Upper lobe of left lung (tissue), 6 donors: ENCODE measurements at regions not wholly inside any gene's neighbourhood (a gene's known extent, or its start where the extent isn't known, plus 50 kb on each side); places are given as distances from the start of the nearest gene placed in this dataset.

Experiments
- ATAC-seq, 2 donors: fragments of 200-7000 bp; cut with Tn5 transposase; one replicate each; pipeline ENCODE4 v1.9.1; 2022; ENCODE audit warnings: mild to moderate bottlenecking in 2 of 2, moderate library complexity in 2 of 2; ENCODE audit not compliant: low FRiP score in 2 of 2
- DNase-seq, 2 donors: peaks; one replicate each; pipeline ENCODE4 v3.0.0-alpha.2; 2019 to 2020
- H3K27ac ChIP-seq, 4 donors: fragments of 200-600 bp; sonication (generic); one replicate each; pipeline ENCODE4 v1.5.1; 2016 to 2019
- H3K27me3 ChIP-seq, 4 donors: fragments of 200-600 bp; sonication (generic); one replicate each; pipeline ENCODE4 v1.5.1; 2017 to 2019
- H3K36me3 ChIP-seq, 4 donors: fragments of 200-600 bp; sonication (generic); one replicate each; pipeline ENCODE4 v1.5.1; 2016 to 2019
- H3K4me1 ChIP-seq, 4 donors: fragments of 200-600 bp; sonication (generic); one replicate each; pipeline ENCODE4 v1.5.1; 2018 to 2019
- H3K4me3 ChIP-seq, 4 donors: fragments of 200-600 bp; sonication (generic); one replicate each; pipeline ENCODE4 v1.5.1; 2017 to 2019; ENCODE audit warnings: mild to moderate bottlenecking in 2 of 4, moderate library complexity in 1 of 4
- H3K9me3 ChIP-seq, 4 donors: fragments of 200-600 bp; sonication (generic); one replicate each; pipeline ENCODE4 v1.5.1; 2018 to 2019
- EP300 ChIP-seq, 4 donors: sonication (generic); formaldehyde crosslinking; IDR thresholded peaks; one replicate each; pipeline ENCODE4 v1.5.1; 2017; ENCODE audit warnings: antibody characterized with exemption in 4 of 4, control low read depth in 2 of 4
- POLR2A ChIP-seq, 4 donors: fragments of 450-650 bp; IDR thresholded peaks; one replicate each; pipeline ENCODE4 v1.5.1; 2016 to 2017; ENCODE audit warnings: antibody characterized with exemption in 4 of 4, mild to moderate bottlenecking in 2 of 4
- POLR2AphosphoS5 ChIP-seq, 2 donors: sonication (generic); formaldehyde crosslinking; IDR thresholded peaks; one replicate each; pipeline ENCODE4 v1.5.1; 2017; ENCODE audit warnings: antibody characterized with exemption in 2 of 2
- WGBS, 2 donors: methylation state at CpG; one replicate each; pipeline ENCODE4 v1.1.5; 2017 to 2018; 5-methylcytosine and 5-hydroxymethylcytosine counted together
- TF ChIP-seq, protein P1 (sequence below), 6 experiments: fragments of 450-650 bp in 4 of 6; fragments of 200-600 bp in 2 of 6; sonication (generic) in 2 of 6; IDR thresholded peaks; one replicate each; pipeline ENCODE4 v1.5.1; 2016 to 2019; ENCODE audit warnings: antibody characterized with exemption in 6 of 6
- donor health status: DM: no; HTN: no; CAD: no; lungs with moderate emphysema.
- donor health status: DM: no; HTN: yes; CAD: no; lungs with severe emphysema.

DNA sequence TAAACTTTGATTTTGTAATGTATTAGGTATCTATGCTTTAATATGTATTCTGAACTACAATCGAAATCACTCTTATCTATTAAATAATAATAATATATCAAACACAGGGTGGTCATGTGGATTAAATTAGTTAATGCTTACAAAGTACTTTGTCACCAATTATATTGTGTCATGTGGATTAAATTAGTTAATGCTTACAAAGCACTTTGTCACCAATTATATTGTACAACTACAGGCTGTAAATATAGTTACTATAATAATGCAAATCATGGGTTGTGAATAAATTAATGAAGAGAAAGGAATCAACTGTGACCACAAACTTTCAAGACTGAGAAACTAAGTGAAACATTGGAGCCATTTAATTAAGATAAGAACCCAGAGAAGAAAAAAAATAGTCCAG, 1929.1 kb upstream of the PCDH20 start:
- Histone ChIP-seq H3K4me1 (no peaks in the 10 kb centered on the region), H3K9me3 (no peaks in the 10 kb centered on the region), H3K27me3 (no peaks in the 10 kb centered on the region), H3K36me3 (no peaks in the 10 kb centered on the region), H3K27ac (no peak overlapping the region), H3K4me3 (no peak overlapping the region)
- 78 to 80% methylated on average over 1 of the region's 1 CpG for WGBS, 2 donors
- ATAC-seq, result no peak
- no peak for DNase-seq
- TF ChIP-seq POLR2A (IDR thresholded peaks at IDR 0.05) (no peak), EP300 (IDR thresholded peaks at IDR 0.05) (no peak), POLR2AphosphoS5 (IDR thresholded peaks at IDR 0.05) (no peak)
- TF ChIP-seq, protein P1, sequence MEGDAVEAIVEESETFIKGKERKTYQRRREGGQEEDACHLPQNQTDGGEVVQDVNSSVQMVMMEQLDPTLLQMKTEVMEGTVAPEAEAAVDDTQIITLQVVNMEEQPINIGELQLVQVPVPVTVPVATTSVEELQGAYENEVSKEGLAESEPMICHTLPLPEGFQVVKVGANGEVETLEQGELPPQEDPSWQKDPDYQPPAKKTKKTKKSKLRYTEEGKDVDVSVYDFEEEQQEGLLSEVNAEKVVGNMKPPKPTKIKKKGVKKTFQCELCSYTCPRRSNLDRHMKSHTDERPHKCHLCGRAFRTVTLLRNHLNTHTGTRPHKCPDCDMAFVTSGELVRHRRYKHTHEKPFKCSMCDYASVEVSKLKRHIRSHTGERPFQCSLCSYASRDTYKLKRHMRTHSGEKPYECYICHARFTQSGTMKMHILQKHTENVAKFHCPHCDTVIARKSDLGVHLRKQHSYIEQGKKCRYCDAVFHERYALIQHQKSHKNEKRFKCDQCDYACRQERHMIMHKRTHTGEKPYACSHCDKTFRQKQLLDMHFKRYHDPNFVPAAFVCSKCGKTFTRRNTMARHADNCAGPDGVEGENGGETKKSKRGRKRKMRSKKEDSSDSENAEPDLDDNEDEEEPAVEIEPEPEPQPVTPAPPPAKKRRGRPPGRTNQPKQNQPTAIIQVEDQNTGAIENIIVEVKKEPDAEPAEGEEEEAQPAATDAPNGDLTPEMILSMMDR (IDR thresholded peaks at IDR 0.05), result no peak

DNA sequence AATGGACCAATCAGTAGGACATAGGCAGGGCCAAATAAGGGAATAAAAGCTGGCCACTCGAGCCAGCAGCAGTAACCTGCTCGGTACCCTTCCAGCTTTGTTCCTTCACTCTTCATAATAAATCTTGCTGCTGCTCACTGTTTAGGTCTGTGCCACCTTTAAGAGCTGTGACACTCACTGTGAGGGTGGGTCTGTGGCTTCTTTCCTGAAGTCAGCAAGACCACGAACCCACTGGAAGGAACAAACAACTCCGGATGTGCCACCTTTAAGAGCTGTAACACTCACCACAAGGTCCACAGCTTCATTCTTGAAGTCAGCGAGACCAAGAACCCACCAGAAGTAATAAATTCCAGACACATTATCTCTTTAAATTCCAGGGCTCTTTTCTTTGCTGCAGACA, 1922.3 kb upstream of the PCDH20 start:
- DNase-seq (no peak), ATAC-seq (no peak)
- TF ChIP-seq EP300 (IDR thresholded peaks at IDR 0.05) (no peak), POLR2A (IDR thresholded peaks at IDR 0.05) (no peak), POLR2AphosphoS5 (IDR thresholded peaks at IDR 0.05) (no peak)
- TF ChIP-seq, protein P1 (IDR thresholded peaks at IDR 0.05), result no peak
- no peaks in the 10 kb centered on the region for H3K4me1 ChIP-seq
- no peaks in the 10 kb centered on the region for H3K36me3 ChIP-seq
- H3K4me3 ChIP-seq, result no peak overlapping the region
- no peak overlapping the region for H3K27ac ChIP-seq
- no peaks in the 10 kb centered on the region for H3K27me3 ChIP-seq
- no peaks in the 10 kb centered on the region for H3K9me3 ChIP-seq
- 71 to 84% methylated on average over 5 of the region's 5 CpGs for WGBS, 2 donors

DNA sequence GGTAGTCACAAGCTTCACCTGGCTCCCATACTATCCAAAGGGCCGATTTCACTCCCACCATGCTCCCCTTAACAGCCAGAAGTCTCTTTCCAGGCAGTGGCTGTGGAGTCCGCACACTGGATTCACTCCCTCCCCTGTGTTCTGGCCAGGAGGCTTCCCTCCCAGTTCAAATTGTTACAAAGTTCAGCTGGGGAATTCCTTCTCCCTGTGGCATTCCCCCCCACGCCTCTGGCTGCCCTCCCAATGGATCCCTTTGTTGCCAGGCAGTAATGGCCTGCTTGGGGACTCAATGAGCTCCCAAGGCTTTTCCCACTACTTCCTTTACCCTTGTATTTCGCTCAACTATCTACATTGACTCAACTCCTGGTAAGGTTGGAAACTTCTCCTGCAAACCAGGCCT, 1921.4 kb upstream of the PCDH20 start:
- Histone ChIP-seq H3K27me3 (no peaks in the 10 kb centered on the region), H3K4me1 (no peaks in the 10 kb centered on the region), H3K36me3 (no peaks in the 10 kb centered on the region), H3K9me3 (no peaks in the 10 kb centered on the region), H3K4me3 (no peak overlapping the region), H3K27ac (no peak overlapping the region)
- ATAC-seq (no peak), DNase-seq (no peak)
- no peak for TF ChIP-seq POLR2A (IDR thresholded peaks at IDR 0.05)
- TF ChIP-seq POLR2AphosphoS5 (IDR thresholded peaks at IDR 0.05), result no peak
- no peak for TF ChIP-seq EP300 (IDR thresholded peaks at IDR 0.05)
- TF ChIP-seq, protein P1 (IDR thresholded peaks at IDR 0.05), result no peak
- 65 to 72% methylated on average over 4 of the region's 4 CpGs for WGBS, 2 donors

DNA sequence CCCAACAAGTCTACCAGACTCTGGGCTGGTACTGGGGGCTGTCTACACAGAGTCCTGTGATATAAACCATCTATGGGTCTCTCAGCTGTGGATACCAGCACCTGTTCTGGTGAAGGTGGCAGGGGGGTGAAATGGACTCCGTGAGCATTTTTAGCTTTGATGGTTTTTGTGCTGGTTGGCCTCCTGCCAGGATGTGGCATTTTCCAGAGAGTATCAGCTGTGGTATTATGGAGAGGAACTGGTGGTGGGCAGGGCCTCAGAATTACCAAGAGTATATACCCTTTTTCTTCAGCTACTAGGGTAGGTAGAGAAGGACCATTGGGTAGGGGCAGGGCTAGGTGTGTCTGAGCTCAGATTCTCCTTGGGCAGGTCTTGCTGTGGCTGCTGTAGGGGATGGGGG, 1920.9 kb upstream of the PCDH20 start:
- no peak overlapping the region for H3K27ac ChIP-seq
- no peak for TF ChIP-seq EP300 (IDR thresholded peaks at IDR 0.05)
- TF ChIP-seq POLR2A (IDR thresholded peaks at IDR 0.05), result no peak
- no peak for TF ChIP-seq POLR2AphosphoS5 (IDR thresholded peaks at IDR 0.05)
- TF ChIP-seq, protein P1 (IDR thresholded peaks at IDR 0.05), result no peak
- 80 to 83% methylated on average over 1 of the region's 1 CpG for WGBS, 2 donors
- H3K4me1 ChIP-seq, result no peaks in the 10 kb centered on the region
- ATAC-seq (no peak), DNase-seq (no peak)
- H3K4me3 ChIP-seq, result no peak overlapping the region
- H3K27me3 ChIP-seq, result no peaks in the 10 kb centered on the region
- H3K36me3 ChIP-seq, result no peaks in the 10 kb centered on the region
- no peaks in the 10 kb centered on the region for H3K9me3 ChIP-seq

DNA sequence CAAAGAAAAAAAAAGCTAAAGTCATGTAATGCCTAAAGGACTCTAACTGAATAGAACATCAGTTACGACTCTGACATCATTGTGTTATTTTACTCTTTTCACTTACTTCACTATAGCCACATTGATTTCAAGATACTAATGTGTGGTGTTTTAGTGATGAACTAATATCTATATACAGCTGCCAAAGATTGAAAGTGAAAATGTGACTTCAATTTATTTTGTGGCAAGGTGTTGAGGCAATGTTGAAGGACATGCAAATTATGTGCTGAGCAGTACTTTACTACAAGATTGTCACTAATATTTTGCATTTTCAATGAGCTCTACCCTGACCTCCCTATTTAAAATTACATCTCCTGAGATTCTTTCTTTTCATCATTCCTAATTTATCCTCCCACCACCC, 1911.9 kb upstream of the PCDH20 start:
- no peak for ATAC-seq
- no peak for DNase-seq
- 96% methylated on average over 1 of the region's 1 CpG for WGBS, 2 donors
- Histone ChIP-seq H3K4me1 (no peaks in the 10 kb centered on the region), H3K27me3 (no peaks in the 10 kb centered on the region), H3K27ac (no peak overlapping the region), H3K36me3 (no peaks in the 10 kb centered on the region), H3K9me3 (no peaks in the 10 kb centered on the region), H3K4me3 (no peak overlapping the region)
- no peak for TF ChIP-seq EP300 (IDR thresholded peaks at IDR 0.05)
- no peak for TF ChIP-seq POLR2A (IDR thresholded peaks at IDR 0.05)
- no peak for TF ChIP-seq POLR2AphosphoS5 (IDR thresholded peaks at IDR 0.05)
- TF ChIP-seq, protein P1 (IDR thresholded peaks at IDR 0.05), result no peak
